ENCODE measurements at regions not wholly inside any gene's neighbourhood (a gene's known extent, or its start where the extent isn't known, plus 50 kb on each side); places are given as distances from the start of the nearest gene placed in this dataset.

DNA sequence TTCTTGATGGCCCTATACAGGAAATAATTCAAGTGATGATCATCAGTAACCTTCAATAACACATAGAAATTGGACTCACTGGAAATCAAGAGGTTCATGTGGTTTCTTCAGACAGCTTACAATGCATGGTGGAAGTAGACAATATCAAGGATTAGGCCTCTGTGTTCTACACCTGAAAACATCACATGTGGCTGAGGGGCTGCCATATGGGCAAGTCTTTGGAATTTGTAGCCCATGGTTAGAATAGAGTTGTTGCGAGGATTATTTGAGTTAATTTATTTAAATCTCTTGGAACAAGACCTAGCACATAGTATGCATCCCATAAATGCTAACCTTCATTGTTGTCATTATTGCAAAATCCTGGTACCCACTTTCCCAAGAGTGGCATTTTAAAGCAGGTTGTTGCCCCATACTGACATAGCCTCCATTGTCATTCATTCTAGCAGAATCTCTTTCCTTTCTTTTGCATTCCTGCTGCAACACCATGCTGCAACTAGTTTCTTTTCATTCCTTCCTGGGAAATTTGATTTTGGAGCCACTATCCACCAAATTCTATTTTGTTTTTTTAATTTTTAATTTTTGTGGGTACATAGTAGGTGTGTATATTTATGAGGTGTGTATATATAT, 352.7 kb upstream of the NAV3 start:
- Histone ChIP-seq H3K27me3 (ENCODE audit: control insufficient read depth in 2 of 2, insufficient read depth in 2 of 2, low read length in 2 of 2) (no peaks in the 10 kb centered on the region), H4K20me1 (replicated peaks; ENCODE audit: control insufficient read depth, extremely low read depth, insufficient read depth, low read length) (no peaks in the 10 kb centered on the region), H2AFZ (ENCODE audit: low read depth, low read length) (no peak overlapping the region), H3K4me2 (ENCODE audit: insufficient read depth, low read length) (no peak overlapping the region), H3K27ac (ENCODE audit: insufficient read depth, low read depth, low read length) (no peak overlapping the region), H3K36me3 (ENCODE audit: control insufficient read depth in 2 of 2, extremely low read depth in 1 of 2, insufficient read depth in 2 of 2, low read length in 2 of 2) (no peaks in the 10 kb centered on the region), H3K4me3 (replicated peaks in 1 of 3; ENCODE audit: insufficient read depth in 1 of 3, low read depth in 1 of 3, low read length in 3 of 3) (no peak overlapping the region), H3K9ac (replicated peaks; ENCODE audit: extremely low read depth, insufficient read depth, low read length) (no peak overlapping the region), H3K9me3 (replicated peaks; ENCODE audit: control insufficient read depth, insufficient read depth, low read length) (no peaks in the 10 kb centered on the region), H3K9me1 (replicated peaks; ENCODE audit: control insufficient read depth, extremely low read depth, insufficient read depth, low read length) (no peaks in the 10 kb centered on the region), H3K4me1 (ENCODE audit: control insufficient read depth, extremely low read depth, insufficient read depth, low read length) (no peaks in the 10 kb centered on the region), H3K79me2 (ENCODE audit: control insufficient read depth, insufficient read depth, low read length) (no peaks in the 10 kb centered on the region)
- no peak for FAIRE-seq
- DNase-seq (ENCODE audit: low read depth, low spot score), result no peak
- TF ChIP-seq JUN (IDR thresholded peaks at IDR 0.05; ENCODE audit: borderline replicate concordance, insufficient read depth, insufficient read length, low read depth) (no peak), POLR2AphosphoS5 (IDR thresholded peaks at IDR 0.05; ENCODE audit: insufficient read depth, low read depth, low read length) (no peak), POLR2A (IDR thresholded peaks at IDR 0.05; ENCODE audit: low read depth, low read length) (no peak), MYC (IDR thresholded peaks at IDR 0.05; ENCODE audit: low read depth, low read length) (no peak), EZH2 (IDR thresholded peaks at IDR 0.05; ENCODE audit: borderline replicate concordance, low read depth, low read length, severe bottlenecking) (no peak), GATA2 (IDR thresholded peaks at IDR 0.05; ENCODE audit: insufficient read depth, insufficient read length, low read depth, low read length) (no peak), MAX (IDR thresholded peaks at IDR 0.05; ENCODE audit: insufficient read depth, insufficient read length) (no peak), FOS (IDR thresholded peaks at IDR 0.05; ENCODE audit: borderline replicate concordance, insufficient read depth, low read length) (no peak)
- TF ChIP-seq, protein P1, sequence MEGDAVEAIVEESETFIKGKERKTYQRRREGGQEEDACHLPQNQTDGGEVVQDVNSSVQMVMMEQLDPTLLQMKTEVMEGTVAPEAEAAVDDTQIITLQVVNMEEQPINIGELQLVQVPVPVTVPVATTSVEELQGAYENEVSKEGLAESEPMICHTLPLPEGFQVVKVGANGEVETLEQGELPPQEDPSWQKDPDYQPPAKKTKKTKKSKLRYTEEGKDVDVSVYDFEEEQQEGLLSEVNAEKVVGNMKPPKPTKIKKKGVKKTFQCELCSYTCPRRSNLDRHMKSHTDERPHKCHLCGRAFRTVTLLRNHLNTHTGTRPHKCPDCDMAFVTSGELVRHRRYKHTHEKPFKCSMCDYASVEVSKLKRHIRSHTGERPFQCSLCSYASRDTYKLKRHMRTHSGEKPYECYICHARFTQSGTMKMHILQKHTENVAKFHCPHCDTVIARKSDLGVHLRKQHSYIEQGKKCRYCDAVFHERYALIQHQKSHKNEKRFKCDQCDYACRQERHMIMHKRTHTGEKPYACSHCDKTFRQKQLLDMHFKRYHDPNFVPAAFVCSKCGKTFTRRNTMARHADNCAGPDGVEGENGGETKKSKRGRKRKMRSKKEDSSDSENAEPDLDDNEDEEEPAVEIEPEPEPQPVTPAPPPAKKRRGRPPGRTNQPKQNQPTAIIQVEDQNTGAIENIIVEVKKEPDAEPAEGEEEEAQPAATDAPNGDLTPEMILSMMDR (IDR thresholded peaks at IDR 0.05; ENCODE audit: extremely low read depth in 1 of 2, insufficient read depth in 1 of 2, low read depth in 1 of 2, low read length in 2 of 2), result no peak
- no TSS peak for BruUV-seq (replicated peaks)
- ChIA-PET POLR2A (no interaction called here), CTCF (interaction anchor here (1.0 kb wide), 1 partner anchor 11 kb away, joined by 3 read pairs; no protein-coding TSS in a partner anchor)
- dilution Hi-C loops (cut with MboI; ENCODE audit: extremely low pct_ligation_motif_present, low sequenced_read_pairs) (no loop called here), intact Hi-C loops (cut with micrococcal nuclease) (no loop called here)

All from endothelial cell of umbilical vein (primary cell).